GM19043 (cell line): ENCODE measurements at regions not wholly inside any gene's neighbourhood (a gene's known extent, or its start where the extent isn't known, plus 50 kb on each side); places are given as distances from the start of the nearest gene placed in this dataset.
A peak's percentile ranks its signal among the peaks of the same experiment; 100 is the strongest.

Experiments
- ATAC-seq: cut with Tn5 transposase; IDR thresholded peaks from one replicate; pipeline ENCODE4 v1.9.1; 2021; ENCODE audit warnings: low read depth; ENCODE audit not compliant: unreplicated experiment

DNA sequence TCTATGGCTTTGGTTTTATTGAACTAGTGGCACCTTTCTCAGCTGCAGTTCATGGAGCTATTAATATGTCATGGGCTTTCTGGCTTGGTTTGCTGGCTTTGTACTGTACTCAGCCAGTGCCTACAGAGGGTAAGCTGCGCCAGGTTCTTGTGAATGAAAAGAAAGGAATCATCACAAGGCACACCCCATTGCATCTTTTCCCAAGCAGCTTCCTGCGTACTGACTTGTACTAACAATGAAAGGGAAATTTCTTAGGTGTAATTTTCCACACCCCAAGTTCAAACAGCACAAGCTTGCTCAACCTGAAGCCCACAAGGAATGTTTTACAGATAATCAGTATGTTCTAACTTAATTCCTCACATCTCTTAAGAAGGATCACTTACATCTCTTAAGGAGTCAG, 78.0 kb upstream of the TNFSF18 start:
- ATAC-seq: no peak

DNA sequence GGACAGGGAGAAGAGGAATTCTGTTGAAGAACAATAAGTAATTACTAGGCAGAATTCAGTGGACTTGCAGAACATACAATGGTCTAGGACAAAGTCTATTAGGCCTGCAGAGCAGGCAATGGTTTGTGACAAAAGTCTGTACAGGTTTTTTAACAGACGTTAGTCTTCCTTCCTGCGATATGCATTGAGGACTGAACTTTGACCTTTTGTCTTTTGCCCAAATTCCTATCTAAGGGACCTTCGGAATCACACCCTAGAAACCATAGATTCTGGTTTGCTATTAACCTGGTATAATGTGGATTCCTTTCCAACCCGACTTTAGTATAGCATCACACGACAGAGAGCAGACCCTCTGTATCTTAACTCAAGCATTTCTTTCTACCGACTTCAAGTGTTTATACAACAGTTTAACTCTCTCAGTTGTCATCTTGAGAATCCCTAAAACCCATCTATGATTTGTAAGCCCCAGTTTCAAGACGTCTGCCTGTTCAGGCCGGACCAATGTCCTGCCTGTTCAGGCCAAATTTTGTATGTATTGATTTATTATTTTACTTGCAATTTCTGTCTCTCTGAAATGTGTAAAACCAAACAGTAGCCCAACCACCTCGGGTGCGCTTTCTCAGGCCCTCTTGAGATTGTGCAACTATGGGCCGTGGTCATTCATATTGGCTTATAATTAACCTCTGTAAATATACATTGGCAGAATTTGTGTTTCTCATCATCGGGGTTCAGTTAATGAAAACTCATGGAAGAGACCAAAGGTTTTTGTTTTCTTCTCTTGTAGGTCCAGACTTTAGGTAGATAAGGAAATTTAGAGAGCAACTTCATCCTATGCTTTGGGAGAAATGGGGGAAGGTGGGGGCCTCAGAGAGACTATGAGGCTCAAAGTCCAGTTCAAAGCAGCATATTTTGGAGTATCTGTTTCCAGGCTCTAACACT, 76.9 kb upstream of the TNFSF18 start:
- no peak for ATAC-seq

DNA sequence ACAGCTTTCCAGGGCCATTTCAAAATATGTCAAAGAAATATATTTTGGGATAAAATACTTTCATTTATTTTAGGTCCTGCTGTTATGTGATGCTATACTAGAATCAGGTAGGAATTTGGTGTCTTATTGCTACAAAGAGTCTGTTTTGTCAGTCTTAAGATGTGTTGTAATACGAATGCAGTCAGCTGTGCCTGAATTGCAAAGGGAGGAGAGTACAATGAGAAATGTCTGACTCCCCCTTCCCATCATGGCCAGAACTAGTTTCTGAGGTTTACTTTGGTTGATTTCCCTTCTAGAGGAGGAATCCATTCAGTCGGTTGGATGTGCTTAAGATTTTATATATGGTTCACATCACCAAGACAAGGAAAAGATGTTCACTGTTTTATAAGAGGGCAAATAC, 75.7 kb upstream of the TNFSF18 start:
- ATAC-seq: no peak

DNA sequence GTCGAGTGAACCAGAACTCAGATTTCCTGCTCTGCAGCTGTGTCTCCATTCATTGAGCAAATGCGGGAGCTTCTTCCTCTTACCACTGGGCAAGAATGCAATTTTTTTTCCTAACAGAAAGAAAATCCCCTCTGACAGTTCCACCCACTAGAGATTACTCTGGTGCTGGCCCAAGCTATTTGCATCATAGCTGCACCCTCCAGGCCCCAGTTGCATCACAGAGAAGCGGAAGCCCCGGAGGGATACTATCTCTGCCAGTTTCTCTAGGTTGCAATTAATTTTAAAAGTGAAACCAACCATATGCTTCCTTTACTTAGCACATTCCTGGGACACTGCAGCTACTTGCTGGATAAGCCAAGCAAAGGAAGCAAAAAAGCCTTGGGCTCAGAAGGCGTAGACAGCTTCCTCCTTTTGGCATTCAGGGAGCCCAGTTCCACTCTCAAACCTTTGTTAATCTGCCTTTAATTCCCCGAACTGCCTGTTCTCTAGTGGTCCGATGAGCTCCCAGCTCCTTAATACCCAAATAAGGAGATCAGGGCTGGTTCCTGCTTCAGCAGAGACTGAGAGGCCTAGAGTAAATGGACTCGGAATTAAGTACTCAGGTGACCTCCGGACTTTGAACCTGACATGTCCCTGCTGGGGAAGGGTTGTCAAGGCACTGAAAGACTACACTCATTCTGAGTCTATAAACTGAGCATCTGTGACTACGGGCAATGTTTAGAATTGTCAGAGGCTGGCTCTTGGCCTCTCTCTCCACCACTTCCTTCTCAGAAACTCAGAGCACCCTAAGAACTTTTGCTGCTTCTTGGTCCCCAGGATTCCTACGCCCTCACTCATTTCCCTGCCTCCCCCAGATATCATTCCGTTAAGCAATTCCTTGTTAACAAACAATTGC, 72.5 kb upstream of the TNFSF18 start:
- ATAC-seq: no peak

DNA sequence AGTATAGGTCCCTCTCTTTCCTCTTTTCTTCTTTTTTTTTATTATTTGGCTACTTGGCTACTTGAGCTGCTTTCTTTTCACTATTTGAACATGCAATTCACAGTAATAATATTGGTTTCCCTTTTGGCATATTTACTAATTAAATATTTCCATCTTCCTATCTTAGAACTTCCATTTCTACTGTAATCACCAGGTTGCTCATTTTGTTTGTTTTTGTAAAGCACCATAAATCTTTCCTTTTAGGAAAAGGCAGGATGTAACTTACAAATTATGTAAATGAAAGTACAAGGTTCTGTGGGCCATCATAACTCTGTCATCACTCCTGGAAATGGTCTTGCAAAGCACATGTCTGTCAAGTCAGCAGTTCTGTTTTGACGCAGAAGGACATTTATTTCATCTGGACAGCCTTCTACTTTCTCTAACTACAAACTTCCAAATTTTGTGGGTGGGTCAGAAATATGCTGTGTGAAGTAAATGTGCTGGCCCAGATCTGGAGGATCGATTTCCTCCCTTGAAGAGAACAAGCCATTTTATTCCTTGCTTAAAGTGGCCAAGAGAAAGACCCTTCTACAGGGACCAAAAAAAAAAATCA, 71.7 kb upstream of the TNFSF18 start:
- no peak for ATAC-seq

DNA sequence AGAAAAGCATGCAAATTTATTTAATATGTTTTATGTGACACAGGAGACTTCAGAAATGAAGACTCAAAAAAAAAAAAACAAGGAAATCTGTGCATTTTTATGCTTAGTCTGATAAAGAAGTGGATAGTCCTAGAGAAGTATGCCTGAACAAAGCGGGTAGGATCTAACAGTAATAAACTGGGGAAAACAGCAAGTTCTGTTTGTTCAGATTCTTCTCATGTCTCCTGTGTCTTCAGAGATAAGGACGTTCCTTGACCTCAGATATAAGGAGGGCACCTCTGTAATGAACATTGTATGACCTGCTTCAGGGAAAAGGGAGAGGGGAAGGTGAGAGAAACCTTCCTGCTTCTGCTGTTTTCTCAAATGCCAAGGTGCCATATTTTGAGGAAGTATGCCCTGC, 67.7 kb upstream of the TNFSF18 start:
- no peak for ATAC-seq

DNA sequence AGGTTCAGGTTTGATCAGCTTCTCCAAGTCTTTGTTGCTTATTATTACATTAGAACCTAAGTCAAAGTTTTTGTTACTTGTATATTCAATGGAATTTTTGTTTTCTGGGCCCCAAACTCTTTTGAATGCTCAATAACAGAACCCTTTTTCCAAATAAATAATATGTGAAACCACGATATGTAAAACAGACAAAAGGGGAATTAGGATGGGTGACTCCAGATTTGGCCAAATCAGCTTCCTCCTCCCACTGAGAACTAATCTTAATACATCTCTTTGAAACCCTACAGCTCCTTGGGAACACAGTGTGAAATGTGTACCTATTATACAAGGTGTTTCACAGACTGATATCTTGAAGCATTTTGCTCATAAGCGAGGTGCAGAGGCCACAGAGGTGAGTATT, 67.0 kb upstream of the TNFSF18 start:
- no peak for ATAC-seq

DNA sequence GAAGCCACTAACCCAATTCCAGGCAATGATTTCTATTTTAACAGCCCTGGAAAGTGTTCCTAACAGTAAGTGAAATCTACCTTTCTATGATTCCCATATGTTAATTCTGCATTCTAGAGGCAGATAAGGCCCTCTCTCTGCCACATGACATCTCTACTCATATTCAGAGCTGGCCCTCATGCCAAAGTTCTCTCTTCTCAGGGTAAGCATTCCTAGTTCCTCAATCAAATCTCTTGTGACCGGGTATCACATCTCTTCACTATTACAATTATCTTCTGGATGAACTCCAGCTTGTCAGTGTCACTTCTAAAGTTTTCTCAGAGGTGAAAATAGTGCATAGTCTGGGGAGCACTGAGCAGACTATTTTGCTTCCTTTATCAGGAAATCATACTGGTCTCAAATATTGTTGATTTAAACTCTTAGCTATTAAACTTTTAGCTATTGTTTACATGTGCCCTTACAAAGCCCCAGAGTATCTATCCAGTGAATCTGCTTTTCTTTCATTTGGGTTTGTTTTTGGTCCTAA, 66.4 kb upstream of the TNFSF18 start:
- no peak for ATAC-seq

DNA sequence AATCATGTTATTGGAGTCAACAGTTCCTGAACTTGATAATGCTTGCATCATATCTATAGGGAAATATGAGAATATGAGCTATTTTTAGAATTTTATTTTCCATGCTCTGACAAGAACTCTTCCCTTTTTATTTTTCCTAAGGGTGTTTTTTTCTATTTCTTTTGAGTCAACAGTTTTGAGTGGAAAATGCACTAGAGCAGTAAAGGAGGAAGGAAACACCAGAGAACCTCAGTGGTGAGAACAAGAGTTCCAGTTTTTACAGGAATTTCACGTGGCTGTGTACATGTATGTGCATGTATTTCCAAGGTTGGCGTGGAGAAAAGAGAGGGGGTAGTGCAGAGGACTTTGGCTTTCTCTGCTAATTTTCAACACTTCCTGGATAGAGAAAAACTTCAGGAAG, 63.6 kb upstream of the TNFSF18 start:
- ATAC-seq: no peak

DNA sequence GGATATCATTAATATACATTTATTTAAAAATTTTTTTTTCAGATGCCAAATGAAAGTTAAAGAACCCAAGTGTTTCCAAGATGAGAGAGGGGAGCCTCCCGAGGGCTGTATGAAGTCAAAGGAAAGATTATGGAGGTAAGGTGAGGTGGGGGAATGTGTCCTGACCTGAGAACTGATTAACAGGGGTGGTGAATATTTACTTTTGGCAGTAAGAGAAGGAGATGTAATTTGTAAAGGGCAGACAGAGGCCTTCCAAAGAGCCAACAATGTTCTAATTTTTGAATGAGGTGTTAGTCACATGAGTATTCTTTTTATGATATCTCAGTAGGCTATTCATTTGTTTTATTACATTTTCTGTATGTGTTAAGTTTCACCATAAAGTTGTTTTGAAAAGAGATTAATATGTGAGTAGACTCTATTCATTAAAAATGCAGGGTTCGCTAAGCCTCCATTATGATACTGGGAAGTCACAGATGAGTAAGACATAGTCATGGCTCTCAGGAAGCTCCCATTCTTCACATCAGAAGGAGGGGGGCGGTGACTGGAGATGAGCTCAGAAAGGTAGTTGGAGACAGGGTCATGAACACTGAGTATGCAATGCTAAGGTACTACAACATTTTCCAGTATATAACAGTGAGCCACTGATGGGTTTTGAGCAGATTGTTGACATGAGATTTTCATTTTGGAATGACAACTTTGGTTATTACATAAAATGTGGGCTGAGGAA, 62.4 kb upstream of the TNFSF18 start:
- ATAC-seq: no peak

DNA sequence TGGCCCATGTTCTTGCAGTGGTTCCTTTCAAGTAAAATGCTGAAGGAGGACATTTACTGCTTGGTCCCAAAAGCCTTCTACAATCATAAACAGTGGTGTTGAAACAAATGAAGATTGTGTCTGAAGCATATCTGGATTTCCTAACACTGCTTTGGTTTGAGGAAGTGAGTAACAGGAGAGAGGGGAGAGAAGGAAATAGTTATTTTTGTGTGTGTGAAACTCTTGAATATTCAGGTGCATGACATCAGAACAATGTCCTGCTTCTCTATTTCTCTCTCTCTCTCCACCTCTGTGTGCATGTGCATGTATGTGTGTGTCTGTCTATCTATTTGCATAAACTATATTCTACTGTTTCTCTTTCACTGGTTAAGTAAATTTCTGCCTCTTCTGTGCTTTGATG, 61.4 kb upstream of the TNFSF18 start:
- peak; percentile 87 for ATAC-seq

DNA sequence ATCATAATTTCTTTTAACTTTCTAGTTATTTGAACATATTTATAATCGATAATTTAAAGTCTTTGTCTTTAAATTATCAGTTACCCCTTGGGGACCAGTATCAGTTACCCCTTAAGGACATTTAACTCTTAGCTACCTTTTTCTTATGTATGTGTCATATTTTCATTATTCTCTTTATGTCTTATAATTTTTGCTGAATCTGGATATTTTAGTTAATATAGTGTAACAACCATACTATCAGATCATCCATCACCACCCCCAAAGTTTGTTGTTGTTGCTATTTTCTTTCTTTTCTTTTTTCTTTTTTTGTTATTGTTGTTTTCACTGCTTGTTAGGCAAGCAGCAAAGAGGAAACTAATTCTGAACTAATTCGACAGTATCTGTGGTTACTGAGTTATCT, 57.0 kb upstream of the TNFSF18 start:
- ATAC-seq: no peak

DNA sequence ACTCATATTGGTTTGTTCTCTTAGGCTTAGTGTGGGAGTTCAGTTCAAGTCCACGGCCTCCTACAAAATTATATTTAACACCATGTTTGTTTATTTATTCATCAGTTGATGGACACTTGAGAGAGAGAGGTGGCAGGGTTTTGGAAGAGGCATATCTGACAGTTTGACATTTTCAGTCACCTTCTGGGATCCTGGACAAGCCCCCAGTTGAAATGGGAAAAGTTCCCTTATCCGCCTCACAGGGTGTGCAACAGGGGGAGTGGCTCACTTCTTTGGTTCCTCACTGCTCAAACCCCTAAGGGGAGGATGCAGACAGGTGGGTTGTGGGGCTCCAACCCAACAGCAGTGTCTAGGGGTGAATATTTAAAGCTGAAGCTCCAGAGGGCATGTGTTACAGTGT, 52.3 kb upstream of the TNFSF18 start:
- ATAC-seq: no peak

DNA sequence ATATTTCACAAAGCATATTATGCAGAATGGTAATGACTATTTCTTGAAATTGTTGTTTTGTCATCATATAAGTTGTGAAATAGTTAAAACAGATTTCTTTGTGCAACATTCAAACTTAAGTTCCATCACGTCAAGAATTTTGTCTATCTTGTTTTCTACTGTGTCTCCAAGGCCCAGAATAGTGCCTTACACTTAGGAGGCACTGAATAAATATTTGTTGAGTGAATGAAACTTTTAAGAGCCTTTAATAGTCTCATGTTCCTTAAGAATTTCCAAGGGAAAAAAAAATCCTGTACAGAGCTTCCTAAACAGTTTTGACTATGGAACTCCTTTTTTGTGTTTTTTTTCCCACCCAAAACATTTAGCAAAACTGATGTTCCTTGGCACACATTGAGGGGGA, 50.8 kb upstream of the TNFSF18 start:
- ATAC-seq: no peak

DNA sequence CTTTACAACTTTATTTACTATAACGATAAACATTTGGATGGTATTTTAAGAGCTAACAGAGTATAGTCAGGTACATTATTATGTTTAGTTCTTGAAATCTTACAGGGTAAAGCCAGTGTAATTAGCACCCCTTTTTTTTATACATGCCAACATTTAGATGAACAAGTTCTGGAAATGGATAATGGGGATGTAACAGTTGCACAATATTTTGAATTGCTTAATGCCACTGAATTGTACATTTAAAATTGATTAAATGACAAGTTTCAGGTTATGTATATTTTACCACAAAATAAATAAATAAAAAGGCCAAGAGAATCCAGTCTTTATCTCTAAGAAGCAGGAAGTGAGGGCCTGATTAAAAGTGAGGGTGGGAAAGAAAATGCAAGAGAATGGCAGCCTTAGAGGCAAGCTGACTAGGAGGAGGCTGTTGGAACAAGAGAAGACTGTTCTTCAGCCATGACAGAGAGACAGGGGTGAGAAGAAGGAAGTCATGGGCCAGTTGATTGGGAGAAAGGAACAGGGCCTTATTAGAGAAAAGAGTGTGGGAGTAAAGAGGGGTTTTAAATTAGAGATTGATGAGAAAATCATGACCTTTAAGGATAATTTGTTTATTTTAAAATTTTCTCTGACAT, 49.9 kb upstream of the TNFSF18 start:
- no peak for ATAC-seq
